OCI-LY3 (cell line): ENCODE measurements at regions not wholly inside any gene's neighbourhood (a gene's known extent, or its start where the extent isn't known, plus 50 kb on each side); places are given as distances from the start of the nearest gene placed in this dataset.

Experiments used
- H2AFZ ChIP-seq: fragments of 200-600, 300-600 bp; shearing (Covaris generic); 2 replicates; pipeline ENCODE4 v1.6.0; 2014; ENCODE audit warnings: antibody characterized with exemption, low read depth, low read length
- H3K27ac ChIP-seq: fragments of 200-600, 300-600 bp; sonication (generic); 2 replicates; pipeline ENCODE4 v1.5.1; 2014; ENCODE audit warnings: mild to moderate bottlenecking, low read length, moderate library complexity, mixed read lengths
- H3K27me3 ChIP-seq: fragments of 200-600, 300-600 bp; sonication (generic); 2 replicates; pipeline ENCODE4 v1.6.1; 2014; ENCODE audit warnings: low read depth, low read length, mixed read lengths
- H3K36me3 ChIP-seq: fragments of 200-600, 300-600 bp; sonication (generic); replicated peaks from 2 replicates; pipeline ENCODE3; 2014; ENCODE audit warnings: low read depth, low read length, mixed read lengths
- H3K4me1 ChIP-seq: fragments of 300-600, 200-600 bp; sonication (generic); 2 replicates; pipeline ENCODE4 v1.6.1; 2014; ENCODE audit warnings: low read length, mixed read lengths
- H3K4me2 ChIP-seq: fragments of 200-600, 300-600 bp; sonication (generic); 2 replicates; pipeline ENCODE4 v1.6.1; 2014; ENCODE audit warnings: low read length, mixed read lengths
- H3K4me3 ChIP-seq: fragments of 300-600, 200-600 bp; sonication (generic); 2 replicates; pipeline ENCODE4 v1.5.1; 2014; ENCODE audit warnings: antibody characterized with exemption, mild to moderate bottlenecking, low read length, moderate library complexity
- H3K79me2 ChIP-seq: fragments of 300-600, 200-600 bp; shearing (Covaris generic); 2 replicates; pipeline ENCODE4 v1.6.1; 2014; ENCODE audit warnings: mild to moderate bottlenecking, low read length, mixed read lengths
- H3K9ac ChIP-seq: fragments of 300-600, 200-600 bp; shearing (Covaris generic); 2 replicates; pipeline ENCODE4 v1.6.0; 2014; ENCODE audit warnings: mild to moderate bottlenecking, low read length, moderate library complexity
- H3K9me3 ChIP-seq: fragments of 200-600, 300-600 bp; shearing (Covaris generic); 2 replicates; pipeline ENCODE4 v1.6.1; 2014; ENCODE audit warnings: low read length, mixed read lengths; ENCODE audit not compliant: insufficient read depth
- H4K20me1 ChIP-seq: fragments of 200-600, 300-600 bp; sonication (generic); 2 replicates; pipeline ENCODE4 v1.6.1; 2016; ENCODE audit warnings: low read length, mixed read lengths; ENCODE audit not compliant: insufficient read depth
- CTCF ChIP-seq: fragments of 200-600, 300-600 bp; sonication (generic); IDR thresholded peaks from 2 replicates; pipeline ENCODE4 v1.5.1; 2014; ENCODE audit warnings: antibody characterized with exemption, low read length, low read depth
- EZH2phosphoT487 ChIP-seq: fragments of 200-600 bp; shearing (Covaris generic); IDR thresholded peaks from 2 replicates; pipeline ENCODE4 v1.6.1; 2018; ENCODE audit warnings: antibody characterized with exemption, mixed run types, low read depth

GRCh38 chr12:78628491-78629100, 236.0 kb upstream of the SYT1 start:
- Histone ChIP-seq H3K27me3 (no peaks in the 10 kb centered on the region), H3K27ac (no peak overlapping the region), H3K9ac (no peak overlapping the region), H4K20me1 (no peaks in the 10 kb centered on the region), H3K36me3 (no peaks in the 10 kb centered on the region), H3K79me2 (no peaks in the 10 kb centered on the region), H3K9me3 (peaks cover 3% of the 10 kb centered on the region; the same call in 1 of the 2 replicates), H3K4me1 (no peaks in the 10 kb centered on the region), H2AFZ (no peak overlapping the region), H3K4me2 (no peak overlapping the region), H3K4me3 (no peak overlapping the region)
- TF ChIP-seq EZH2phosphoT487, result no peak
- no peak for TF ChIP-seq CTCF

- H3K36me3 ChIP-seq, result no peaks in the 10 kb centered on the region
- no peaks in the 10 kb centered on the region for H3K4me1 ChIP-seq
- H3K27ac ChIP-seq, result no peak overlapping the region
- no peak overlapping the region for H3K9ac ChIP-seq
- H3K27me3 ChIP-seq, result no peaks in the 10 kb centered on the region
- no peaks in the 10 kb centered on the region for H3K79me2 ChIP-seq
- H3K4me2 ChIP-seq, result no peak overlapping the region
- TF ChIP-seq CTCF, result no peak
- TF ChIP-seq EZH2phosphoT487, result no peak
- peaks cover under 1% of the 10 kb centered on the region; the same call in 1 of the 2 replicates for H3K9me3 ChIP-seq
- H2AFZ ChIP-seq, result 0 out of 2 replicates have a peak overlapping the region, but pooled peaks have one; percentile 21
- H3K4me3 ChIP-seq, result no peak overlapping the region
- H4K20me1 ChIP-seq, result no peaks in the 10 kb centered on the region
Measured at GRCh38 chr12:78636231-78636855, 228.2 kb upstream of the SYT1 start.

DNA sequence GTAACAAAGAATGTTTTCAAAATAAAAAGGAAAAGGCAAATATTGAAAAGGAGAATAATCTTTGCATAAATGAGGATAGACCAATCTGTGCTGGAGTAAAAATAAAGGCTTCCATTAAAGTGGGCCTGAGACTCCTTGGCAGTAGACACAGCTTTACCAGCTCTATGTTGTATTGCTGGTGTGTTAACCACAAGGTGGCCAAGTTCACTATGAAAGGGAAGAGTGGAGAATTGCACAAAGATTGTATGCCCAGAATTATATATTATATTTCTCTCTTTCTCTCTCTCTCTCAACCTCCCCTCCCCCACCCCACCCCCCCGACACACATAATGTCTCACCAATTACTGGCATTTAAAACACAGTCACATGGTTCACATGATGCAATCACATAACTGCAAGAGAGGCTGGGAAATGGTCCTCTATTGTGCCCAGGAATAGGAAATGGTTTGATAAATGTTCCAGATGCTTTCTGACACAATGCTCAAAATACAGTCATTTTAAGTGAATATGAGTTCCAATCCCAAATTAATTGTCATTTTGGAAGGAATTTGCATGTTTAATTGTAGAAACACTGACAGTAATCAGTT, 222.6 kb upstream of the SYT1 start:
- Histone ChIP-seq H4K20me1 (no peaks in the 10 kb centered on the region), H3K4me1 (no peaks in the 10 kb centered on the region), H3K9me3 (no peaks in the 10 kb centered on the region), H3K79me2 (no peaks in the 10 kb centered on the region), H3K27me3 (no peaks in the 10 kb centered on the region), H3K4me3 (no peak overlapping the region), H2AFZ (no peak overlapping the region), H3K4me2 (no peak overlapping the region), H3K36me3 (no peaks in the 10 kb centered on the region), H3K27ac (no peak overlapping the region), H3K9ac (no peak overlapping the region)
- TF ChIP-seq EZH2phosphoT487, result no peak
- no peak for TF ChIP-seq CTCF

GRCh38 chr12:78645956-78646355, 218.6 kb upstream of the SYT1 start:
- no peaks in the 10 kb centered on the region for H3K9me3 ChIP-seq
- H3K9ac ChIP-seq, result no peak overlapping the region
- H3K4me3 ChIP-seq, result no peak overlapping the region
- no peak overlapping the region for H2AFZ ChIP-seq
- H3K79me2 ChIP-seq, result no peaks in the 10 kb centered on the region
- TF ChIP-seq EZH2phosphoT487 (no peak), CTCF (no peak)
- H4K20me1 ChIP-seq, result no peaks in the 10 kb centered on the region
- H3K4me1 ChIP-seq, result no peaks in the 10 kb centered on the region
- no peak overlapping the region for H3K4me2 ChIP-seq
- H3K27me3 ChIP-seq, result no peaks in the 10 kb centered on the region
- H3K27ac ChIP-seq, result no peak overlapping the region
- H3K36me3 ChIP-seq, result no peaks in the 10 kb centered on the region
